Kidney (tissue), 13 donors: ENCODE measurements at regions not wholly inside any gene's neighbourhood (a gene's known extent, or its start where the extent isn't known, plus 50 kb on each side); places are given as distances from the start of the nearest gene placed in this dataset.

ENCODE experiments used
- DNase-seq, 5 donors: peaks; one replicate each; pipeline ENCODE4 v3.0.0-alpha.2; 2013 to 2020
- FAIRE-seq: peaks from 2 replicates; lab custom pipeline; 2012; peaks lifted over from hg19 to GRCh38; lab: Jason Lieb, UNC
- H3K27ac ChIP-seq, 2 donors: one replicate each; pipeline ENCODE4 v1.7.0; 2013; ENCODE audit warnings: low read depth in 2 of 2, low read length in 2 of 2, inconsistent platforms in 1 of 2
- H3K27me3 ChIP-seq: one replicate; pipeline ENCODE4 v1.7.1; 2013; ENCODE audit warnings: low read length, inconsistent platforms; ENCODE audit not compliant: control insufficient read depth, insufficient read depth
- H3K36me3 ChIP-seq, 3 donors: one replicate each; pipeline versions ENCODE4 v1.7.0 to v1.7.1; 2013; ENCODE audit warnings: low read length in 3 of 3, control low read depth in 1 of 3, inconsistent platforms in 1 of 3; ENCODE audit not compliant: insufficient read depth in 3 of 3, control insufficient read depth in 2 of 3
- H3K4me1 ChIP-seq, 3 donors: one replicate each; pipeline versions ENCODE4 v1.7.0 to v1.7.1; 2013; ENCODE audit warnings: low read length in 3 of 3, inconsistent platforms in 1 of 3, low read depth in 1 of 3; ENCODE audit not compliant: control insufficient read depth in 2 of 3, insufficient read depth in 2 of 3
- H3K4me3 ChIP-seq, 3 donors: one replicate each; pipeline versions ENCODE4 v1.7.0 to v1.8.1; 2013; ENCODE audit warnings: low read length in 3 of 3, control low read depth in 1 of 3, inconsistent platforms in 1 of 3
- H3K9ac ChIP-seq, 3 donors: one replicate each; pipeline versions ENCODE4 v1.7.0 to v1.7.1; 2013; ENCODE audit warnings: low read length in 3 of 3, control low read depth in 1 of 3, inconsistent platforms in 1 of 3
- H3K9me3 ChIP-seq, 3 donors: one replicate each; pipeline versions ENCODE4 v1.7.0 to v1.7.1; 2013; ENCODE audit warnings: low read length in 3 of 3, control low read depth in 1 of 3, inconsistent platforms in 1 of 3; ENCODE audit not compliant: control insufficient read depth in 2 of 3, insufficient read depth in 1 of 3
- CTCF ChIP-seq: IDR thresholded peaks from 3 replicates; pipeline ENCODE4 v1.5.1; 2012; ENCODE audit warnings: mild to moderate bottlenecking, moderate library complexity, borderline replicate concordance; ENCODE audit not compliant: insufficient read depth; ENCODE audit errors: extremely low read depth
- intact Hi-C: fragments of 100-400 bp; cut with DNase I; formaldehyde crosslinking; loops from one replicate; pipeline ENCODE4 v1.11.1; 2022
- donor health status: control.
- donor health status: control.
- donor health status: control.
- donor health status: control.
- donor health status: control.
- donor health status: DM: yes; HTN: yes; CAD: no.
- donor health status: Normal renal cell carcinoma (clear cell type).

DNA sequence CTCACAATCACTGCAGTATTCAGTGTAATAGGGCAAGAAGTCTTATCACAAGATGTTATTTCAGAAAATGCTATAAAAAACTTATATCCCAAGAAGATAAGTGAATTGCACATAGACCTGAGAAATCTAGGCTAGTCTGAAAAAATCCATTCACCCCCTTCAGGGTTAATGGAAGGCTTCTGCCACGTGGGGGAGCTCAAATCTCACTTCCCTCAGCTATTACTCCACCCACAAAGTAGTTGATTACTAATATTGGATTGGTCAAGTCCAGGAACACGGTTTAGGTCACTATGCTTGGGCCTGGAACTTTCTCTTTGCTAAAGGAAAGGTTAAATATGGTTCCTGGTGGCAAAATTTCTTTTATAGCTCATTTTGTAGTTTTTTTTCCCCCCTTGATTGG, 51.2 kb upstream of the ADAM23 start:
- TF ChIP-seq CTCF = no peak
- Histone ChIP-seq H3K4me1 (no peaks in the 10 kb centered on the region), H3K9me3 (no peaks in the 10 kb centered on the region), H3K27me3 (no peaks in the 10 kb centered on the region), H3K4me3 (no peak overlapping the region), H3K27ac (no peak overlapping the region), H3K9ac (no peak overlapping the region), H3K36me3 (no peaks in the 10 kb centered on the region)
- FAIRE-seq (no peak), DNase-seq (peak in 1 of 5 donors; percentile 20)
- intact Hi-C loops = no loop called here
